AG04449 (cell line): ENCODE measurements at regions not wholly inside any gene's neighbourhood (a gene's known extent, or its start where the extent isn't known, plus 50 kb on each side); places are given as distances from the start of the nearest gene placed in this dataset.

Source experiments
- CTCF ChIA-PET: fragments of 350-600 bp; formaldehyde crosslinking; extraction: SDS; loops from one replicate; lab custom pipeline; 2021; ENCODE audit warnings: antibody characterized with exemption; lab: Yijun Ruan, JAX
- POLR2A ChIA-PET: fragments of 400-600, 350-600 bp; formaldehyde crosslinking; extraction: SDS; loops from one replicate; lab custom pipeline; 2020; ENCODE audit warnings: antibody characterized with exemption, inconsistent platforms; lab: Yijun Ruan, JAX
- DNase-seq: peaks from one replicate; pipeline ENCODE4 v3.0.0-alpha.2; 2010; ENCODE audit warnings: low read depth, low spot score
- H3K4me3 ChIP-seq: 2 replicates; pipeline ENCODE4 v1.5.1; 2011; ENCODE audit warnings: low read depth, mild to moderate bottlenecking, control low read depth, low read length
- CTCF ChIP-seq: IDR thresholded peaks from one replicate; pipeline ENCODE4 v1.5.1; 2011; ENCODE audit warnings: mild to moderate bottlenecking, moderate library complexity, low read length, control low read depth, inconsistent platforms; ENCODE audit not compliant: insufficient read depth; ENCODE audit errors: missing control alignments

- no peak overlapping the region for H3K4me3 ChIP-seq
- ChIA-PET CTCF (no interaction called here), POLR2A (no interaction called here)
- DNase-seq: no peak
- no peak for TF ChIP-seq CTCF
Observed at GRCh38 chr17:13741744-13742143, 140.0 kb upstream of the HS3ST3A1 start.

- no peak overlapping the region for H3K4me3 ChIP-seq
- TF ChIP-seq CTCF: no peak
- CTCF ChIA-PET: interaction anchor here (0.6 to 1.5 kb wide), 2 partner anchors 13 to 18 kb away, joined by 3 to 4 read pairs; no protein-coding TSS in a partner anchor
- DNase-seq: no peak
- POLR2A ChIA-PET: no interaction called here
Observed at GRCh38 chr17:13743906-13744305, 142.2 kb upstream of the HS3ST3A1 start.

- CTCF ChIA-PET: interaction anchor here (1.1 kb wide), 1 partner anchor 15 kb away, joined by 3 read pairs; no protein-coding TSS in a partner anchor
- no peak overlapping the region for H3K4me3 ChIP-seq
- POLR2A ChIA-PET: no interaction called here
- no peak for TF ChIP-seq CTCF
- DNase-seq: no peak
Observed at GRCh38 chr17:13746404-13746803, 144.7 kb upstream of the HS3ST3A1 start.

- no peak for TF ChIP-seq CTCF
- H3K4me3 ChIP-seq: no peak overlapping the region
- ChIA-PET POLR2A (no interaction called here), CTCF (interaction anchor here (0.8 kb wide), 1 partner anchor 10 kb away, joined by 4 read pairs; no protein-coding TSS in a partner anchor)
- no peak for DNase-seq
Observed at GRCh38 chr17:13749166-13749890, 147.6 kb upstream of the HS3ST3A1 start.

- CTCF ChIA-PET: interaction anchor here (0.8 kb wide), 1 partner anchor 10 kb away, joined by 4 read pairs; no protein-coding TSS in a partner anchor
- H3K4me3 ChIP-seq: no peak overlapping the region
- TF ChIP-seq CTCF: no peak
- no peak for DNase-seq
- POLR2A ChIA-PET: no interaction called here
Observed at GRCh38 chr17:13749891-13750235, 148.1 kb upstream of the HS3ST3A1 start.

GRCh38 chr17:13750816-13751793, 149.4 kb upstream of the HS3ST3A1 start:
- ChIA-PET POLR2A (no interaction called here), CTCF (interaction anchor here (1.3 kb wide), 1 partner anchor 8 kb away, joined by 3 read pairs; no protein-coding TSS in a partner anchor)
- DNase-seq: no peak
- TF ChIP-seq CTCF: no peak
- no peak overlapping the region for H3K4me3 ChIP-seq
